DMS53 treated with DMSO at 0.1 percent for 48 hours (cell line): ENCODE measurements at regions not wholly inside any gene's neighbourhood (a gene's known extent, or its start where the extent isn't known, plus 50 kb on each side); places are given as distances from the start of the nearest gene placed in this dataset.
A peak's percentile ranks its signal among the peaks of the same experiment; 100 is the strongest.

ENCODE experiments used
- DNase-seq: peaks from one replicate; lab custom pipeline; 2025; ENCODE audit not compliant: unreplicated experiment; lab: John Stamatoyannopoulos, UW

- DNase-seq = no peak
These were observed 361.2 kb downstream of the RNF144B start for GRCh38 chr6:18748314-18748713.

- no peak for DNase-seq
These were observed 365.3 kb downstream of the RNF144B start for GRCh38 chr6:18752278-18753068.

- no peak for DNase-seq
These were observed 365.9 kb downstream of the RNF144B start for GRCh38 chr6:18753076-18753475.

- no peak for DNase-seq
These were observed 375.9 kb downstream of the RNF144B start for GRCh38 chr6:18763086-18763485.

- DNase-seq = no peak
These were observed 397.6 kb downstream of the RNF144B start for GRCh38 chr6:18784794-18785193.

GRCh38 chr6:18785810-18786490, 398.8 kb downstream of the RNF144B start:
- no peak for DNase-seq

GRCh38 chr6:18792866-18793265, 405.7 kb downstream of the RNF144B start:
- DNase-seq = no peak

- no peak for DNase-seq
These were observed 408.6 kb downstream of the RNF144B start for GRCh38 chr6:18795726-18796125.

GRCh38 chr6:18820725-18821124, 433.6 kb downstream of the RNF144B start:
- DNase-seq = no peak

GRCh38 chr6:18823782-18824386, 436.7 kb downstream of the RNF144B start:
- peak; percentile 30 for DNase-seq

- no peak for DNase-seq
These were observed 442.2 kb downstream of the RNF144B start for GRCh38 chr6:18829272-18829870.

GRCh38 chr6:18835976-18836375, 448.8 kb downstream of the RNF144B start:
- DNase-seq = no peak

- no peak for DNase-seq
These were observed 449.9 kb downstream of the RNF144B start for GRCh38 chr6:18837013-18837412.

GRCh38 chr6:18842534-18842933, 455.4 kb downstream of the RNF144B start:
- DNase-seq = no peak

GRCh38 chr6:18845896-18846295, 458.7 kb downstream of the RNF144B start:
- DNase-seq = no peak

- no peak for DNase-seq
These were observed 459.2 kb downstream of the RNF144B start for GRCh38 chr6:18846327-18846726.

GRCh38 chr6:18861204-18861603, 474.1 kb downstream of the RNF144B start:
- no peak for DNase-seq

GRCh38 chr6:18883268-18883667, 496.1 kb downstream of the RNF144B start:
- no peak for DNase-seq

GRCh38 chr6:18883851-18884250, 496.7 kb downstream of the RNF144B start:
- DNase-seq = no peak

GRCh38 chr6:18893540-18894269, 506.6 kb downstream of the RNF144B start:
- DNase-seq = no peak

- no peak for DNase-seq
These were observed 510.2 kb downstream of the RNF144B start for GRCh38 chr6:18897350-18897749.
